ENCODE measurements at regions not wholly inside any gene's neighbourhood (a gene's known extent, or its start where the extent isn't known, plus 50 kb on each side); places are given as distances from the start of the nearest gene placed in this dataset.

DNA sequence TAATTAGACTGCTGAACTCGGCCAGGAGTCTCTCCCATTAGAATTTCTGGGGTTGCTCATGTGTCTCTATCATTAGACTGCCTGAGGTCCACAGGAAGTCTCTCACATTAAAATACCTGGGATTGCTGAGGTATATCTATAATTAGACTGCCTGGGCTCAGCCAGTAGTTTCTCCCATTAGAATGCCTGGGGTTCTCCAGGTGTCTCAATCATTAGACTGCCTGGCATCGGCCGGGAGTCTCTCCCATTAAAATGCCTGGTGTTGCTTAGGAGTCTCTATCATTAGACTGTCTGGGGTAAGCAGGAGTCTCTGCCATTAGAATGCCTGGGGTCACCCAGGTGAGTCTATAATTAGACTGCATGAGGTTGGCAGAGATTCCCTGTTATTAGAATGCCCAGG lies 2233.4 kb downstream of the TP53TG3F start:
- Histone ChIP-seq H3K4me1 (ENCODE audit: control insufficient read depth, insufficient read depth, low read length) (no peaks in the 10 kb centered on the region), H3K36me3 (ENCODE audit: control insufficient read depth, insufficient read depth, low read length) (no peaks in the 10 kb centered on the region), H3K27ac (ENCODE audit: low read depth, low read length) (no peak overlapping the region), H3K27me3 (ENCODE audit: control insufficient read depth, insufficient read depth, low read length) (no peaks in the 10 kb centered on the region), H3K9ac (ENCODE audit: low read length) (no peak overlapping the region), H3K4me3 (ENCODE audit: low read length) (no peak overlapping the region)

DNA sequence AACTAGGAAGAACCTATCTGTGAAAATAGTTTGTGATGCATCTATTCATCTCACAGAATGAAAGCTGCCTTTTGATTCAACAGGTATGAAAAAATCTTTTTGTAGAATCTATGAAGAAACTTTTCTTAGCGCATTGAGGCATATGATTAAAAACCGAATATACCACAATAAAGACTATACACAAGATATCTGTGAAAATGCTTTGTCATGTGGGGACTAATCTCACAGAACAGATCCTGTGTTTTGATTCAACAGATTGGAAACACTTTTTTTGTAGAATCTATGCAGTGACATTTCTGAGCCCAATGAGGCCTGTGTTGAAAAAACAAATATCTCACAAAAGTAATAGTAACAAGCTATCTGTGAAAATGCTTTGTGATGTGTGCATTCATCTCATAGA lies 2247.5 kb downstream of the TP53TG3F start:
- Histone ChIP-seq H3K36me3 (ENCODE audit: control insufficient read depth, insufficient read depth, low read length) (no peaks in the 10 kb centered on the region), H3K4me3 (ENCODE audit: low read length) (no peak overlapping the region), H3K9ac (ENCODE audit: low read length) (no peak overlapping the region), H3K4me1 (ENCODE audit: control insufficient read depth, insufficient read depth, low read length) (no peaks in the 10 kb centered on the region), H3K27ac (ENCODE audit: low read depth, low read length) (no peak overlapping the region), H3K27me3 (ENCODE audit: control insufficient read depth, insufficient read depth, low read length) (no peaks in the 10 kb centered on the region)

DNA sequence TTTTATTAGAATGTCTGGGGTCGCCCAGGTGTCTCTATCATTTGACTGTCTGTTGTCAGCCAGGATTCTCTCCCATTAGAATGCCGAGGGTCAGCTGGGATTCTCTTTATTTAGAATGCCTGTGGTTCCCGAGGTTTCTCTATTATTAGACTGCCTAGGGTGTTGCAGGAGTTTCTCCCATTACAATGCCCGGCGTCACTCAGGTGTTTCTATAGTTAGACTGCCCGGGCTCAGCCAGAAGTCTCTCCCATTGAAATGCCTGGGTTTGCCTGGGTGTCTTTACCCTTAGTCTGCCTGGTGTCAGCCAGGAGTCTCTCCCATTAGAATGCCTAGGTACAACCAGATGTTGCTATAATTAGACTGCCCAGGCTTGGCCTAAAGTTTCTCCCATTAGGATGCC lies 2252.0 kb downstream of the TP53TG3F start:
- Histone ChIP-seq H3K36me3 (ENCODE audit: control insufficient read depth, insufficient read depth, low read length) (no peaks in the 10 kb centered on the region), H3K4me3 (ENCODE audit: low read length) (no peak overlapping the region), H3K27ac (ENCODE audit: low read depth, low read length) (no peak overlapping the region), H3K9ac (ENCODE audit: low read length) (no peak overlapping the region), H3K4me1 (ENCODE audit: control insufficient read depth, insufficient read depth, low read length) (no peaks in the 10 kb centered on the region), H3K27me3 (ENCODE audit: control insufficient read depth, insufficient read depth, low read length) (no peaks in the 10 kb centered on the region)

DNA sequence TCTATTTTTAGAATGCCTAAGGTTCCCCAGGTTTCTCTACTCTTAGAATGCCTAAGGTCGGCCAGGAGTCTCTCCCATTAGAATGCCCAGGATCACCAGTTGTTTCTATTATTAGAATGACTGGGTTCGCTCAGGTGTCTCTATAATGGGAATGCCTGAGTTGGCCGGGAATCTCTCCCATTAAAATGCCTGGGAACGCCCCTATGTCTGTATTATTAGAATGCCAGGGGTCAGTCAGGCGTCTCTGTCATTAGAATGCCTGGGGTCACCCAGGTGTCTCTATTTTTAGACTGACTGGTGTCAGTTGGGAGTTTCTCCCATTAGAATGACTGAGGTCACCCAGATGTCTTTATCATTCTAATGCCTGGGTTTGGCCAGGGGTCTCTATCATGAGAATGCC lies 2252.5 kb downstream of the TP53TG3F start:
- no peak overlapping the region for H3K4me3 ChIP-seq (ENCODE audit: low read length)
- no peak overlapping the region for H3K9ac ChIP-seq (ENCODE audit: low read length)
- H3K4me1 ChIP-seq (ENCODE audit: control insufficient read depth, insufficient read depth, low read length) = no peaks in the 10 kb centered on the region
- H3K27me3 ChIP-seq (ENCODE audit: control insufficient read depth, insufficient read depth, low read length) = no peaks in the 10 kb centered on the region
- H3K27ac ChIP-seq (ENCODE audit: low read depth, low read length) = no peak overlapping the region
- no peaks in the 10 kb centered on the region for H3K36me3 ChIP-seq (ENCODE audit: control insufficient read depth, insufficient read depth, low read length)

DNA sequence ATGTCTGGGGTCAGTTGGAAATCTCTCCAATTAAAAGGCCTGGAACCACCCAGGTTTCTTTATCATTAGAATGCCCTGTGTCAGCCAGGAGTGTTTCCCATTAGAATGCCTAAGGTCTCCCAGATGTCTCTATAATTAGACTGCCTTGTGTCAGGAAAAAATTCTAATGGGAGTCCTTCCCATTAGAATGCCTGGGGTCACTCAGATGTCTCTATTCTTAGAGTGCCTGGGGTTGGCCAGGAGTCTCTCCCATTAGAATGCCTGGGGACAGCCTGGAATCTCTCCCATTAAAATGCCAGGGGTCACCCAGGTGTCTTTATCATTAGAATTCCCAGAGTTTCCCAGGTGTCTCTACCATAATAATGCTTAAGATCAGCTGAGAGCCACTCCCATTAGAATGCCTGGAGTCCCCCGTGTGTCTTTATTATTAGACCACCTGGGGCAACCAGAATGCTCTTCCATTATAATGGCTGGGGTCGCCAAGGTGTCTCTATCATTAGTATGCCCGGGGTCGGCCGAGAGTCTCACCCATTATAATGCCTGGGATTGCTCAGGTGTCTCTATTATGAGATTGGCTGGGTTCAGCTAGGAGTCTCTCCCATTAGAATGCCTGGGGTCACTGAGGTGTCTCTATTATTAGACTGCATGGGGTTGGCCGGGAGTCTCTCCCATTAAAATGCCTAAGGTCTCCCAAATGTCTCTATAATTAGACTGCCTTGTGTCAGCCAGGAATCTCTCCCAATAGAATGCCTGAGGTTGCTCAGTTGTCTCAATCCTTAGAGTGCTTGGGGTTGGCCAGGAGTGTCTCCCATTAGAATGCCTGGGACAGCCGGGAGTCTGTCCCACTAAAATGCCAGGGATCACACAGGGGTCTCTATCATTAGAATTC lies 2254.6 kb downstream of the TP53TG3F start:
- no peaks in the 10 kb centered on the region for H3K27me3 ChIP-seq (ENCODE audit: control insufficient read depth, insufficient read depth, low read length)
- no peak overlapping the region for H3K9ac ChIP-seq (ENCODE audit: low read length)
- no peak overlapping the region for H3K27ac ChIP-seq (ENCODE audit: low read depth, low read length)
- H3K36me3 ChIP-seq (ENCODE audit: control insufficient read depth, insufficient read depth, low read length) = no peaks in the 10 kb centered on the region
- H3K4me1 ChIP-seq (ENCODE audit: control insufficient read depth, insufficient read depth, low read length) = no peaks in the 10 kb centered on the region
- no peak overlapping the region for H3K4me3 ChIP-seq (ENCODE audit: low read length)

DNA sequence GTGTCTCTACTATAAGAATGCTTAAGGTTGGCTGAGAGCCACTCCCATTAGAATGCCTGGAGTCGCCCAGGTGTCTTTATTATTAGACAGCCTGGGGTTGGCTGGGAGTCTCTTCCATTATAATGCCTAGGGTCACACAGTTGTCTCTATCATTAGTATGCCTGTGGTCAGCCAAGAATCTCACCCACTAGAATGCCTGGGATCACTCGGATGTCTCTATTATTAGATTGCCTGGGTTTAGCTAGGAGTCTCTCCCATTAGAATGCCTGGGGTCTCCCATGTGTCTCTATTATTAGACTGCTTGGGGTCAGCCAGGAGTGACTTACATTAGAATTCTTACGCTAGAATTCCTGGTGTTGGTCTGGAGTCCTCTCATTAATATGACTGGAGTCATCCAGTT lies 2255.3 kb downstream of the TP53TG3F start:
- Histone ChIP-seq H3K27ac (ENCODE audit: low read depth, low read length) (no peak overlapping the region), H3K4me3 (ENCODE audit: low read length) (no peak overlapping the region), H3K36me3 (ENCODE audit: control insufficient read depth, insufficient read depth, low read length) (no peaks in the 10 kb centered on the region)

DNA sequence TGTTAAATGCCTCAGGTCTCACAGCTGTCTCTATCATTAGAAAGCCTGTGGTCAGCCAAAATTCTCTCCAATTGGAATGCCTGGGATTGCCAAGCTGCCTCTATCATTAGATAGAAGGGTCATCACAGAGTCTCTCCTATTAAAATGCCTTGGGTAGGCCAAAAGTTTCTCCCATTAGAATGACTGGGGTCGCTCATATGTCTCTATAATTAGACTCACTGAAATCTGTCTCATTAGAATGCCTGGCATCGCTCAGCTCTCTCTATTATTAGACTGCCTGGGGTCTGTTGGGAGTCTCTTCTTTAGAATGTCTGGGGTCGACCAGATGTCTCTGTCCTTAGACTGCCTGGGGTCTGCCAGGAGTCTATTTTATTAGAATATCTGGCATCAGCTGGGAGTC lies 2265.1 kb downstream of the TP53TG3F start:
- Histone ChIP-seq H3K9ac (ENCODE audit: low read length) (no peak overlapping the region), H3K36me3 (ENCODE audit: control insufficient read depth, insufficient read depth, low read length) (no peaks in the 10 kb centered on the region), H3K27ac (ENCODE audit: low read depth, low read length) (no peak overlapping the region), H3K27me3 (ENCODE audit: control insufficient read depth, insufficient read depth, low read length) (no peaks in the 10 kb centered on the region), H3K4me1 (ENCODE audit: control insufficient read depth, insufficient read depth, low read length) (no peaks in the 10 kb centered on the region), H3K4me3 (ENCODE audit: low read length) (no peak overlapping the region)

More for the DNA sequence above, 2255.3 kb downstream of the TP53TG3F start:
- Histone ChIP-seq H3K4me1 (ENCODE audit: control insufficient read depth, insufficient read depth, low read length) (no peaks in the 10 kb centered on the region), H3K27me3 (ENCODE audit: control insufficient read depth, insufficient read depth, low read length) (no peaks in the 10 kb centered on the region), H3K9ac (ENCODE audit: low read length) (no peak overlapping the region)

DNA sequence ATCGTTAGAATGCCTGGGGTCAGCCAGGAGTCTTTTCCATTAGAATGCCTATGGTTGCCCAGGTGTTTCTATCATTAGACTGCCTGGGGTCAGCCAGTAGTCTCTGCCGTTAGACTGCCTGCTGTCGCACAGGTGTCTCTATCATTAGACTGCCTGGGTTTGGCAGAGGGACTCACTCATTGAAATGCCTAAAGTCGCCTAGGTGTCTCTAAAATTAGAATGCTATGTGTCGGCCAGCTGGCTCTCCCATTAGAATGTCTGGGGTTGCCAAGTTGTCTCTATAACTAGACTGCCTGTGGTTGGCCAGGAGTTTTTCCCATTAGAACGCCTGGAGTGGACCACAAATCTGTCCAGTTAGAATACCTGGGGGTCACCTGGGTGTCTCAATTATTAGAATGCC lies 2266.5 kb downstream of the TP53TG3F start:
- Histone ChIP-seq H3K4me1 (ENCODE audit: control insufficient read depth, insufficient read depth, low read length) (no peaks in the 10 kb centered on the region), H3K27me3 (ENCODE audit: control insufficient read depth, insufficient read depth, low read length) (no peaks in the 10 kb centered on the region), H3K4me3 (ENCODE audit: low read length) (no peak overlapping the region), H3K36me3 (ENCODE audit: control insufficient read depth, insufficient read depth, low read length) (no peaks in the 10 kb centered on the region), H3K27ac (ENCODE audit: low read depth, low read length) (no peak overlapping the region), H3K9ac (ENCODE audit: low read length) (no peak overlapping the region)

DNA sequence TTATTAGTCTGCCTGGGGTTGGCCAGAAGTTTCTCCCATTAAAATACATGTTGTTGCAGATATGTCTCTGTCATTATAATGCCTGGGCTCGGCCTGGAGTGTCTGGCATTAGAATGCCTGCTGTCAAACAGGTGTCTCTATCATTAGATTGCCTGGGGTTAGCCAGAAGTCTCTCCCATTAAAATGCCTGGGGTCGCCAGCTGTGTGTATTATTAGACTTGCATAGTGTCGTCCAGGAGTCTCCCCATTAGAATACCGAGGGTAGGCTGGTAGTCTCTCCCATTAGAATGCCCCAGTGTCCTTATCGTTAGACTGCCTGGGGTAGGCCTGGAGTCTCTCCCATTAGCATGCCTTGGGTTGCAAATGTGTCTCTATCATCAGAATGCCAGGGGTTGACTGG lies 2270.8 kb downstream of the TP53TG3F start:
- H3K36me3 ChIP-seq (ENCODE audit: control insufficient read depth, insufficient read depth, low read length) = no peaks in the 10 kb centered on the region
- H3K27me3 ChIP-seq (ENCODE audit: control insufficient read depth, insufficient read depth, low read length) = no peaks in the 10 kb centered on the region
- no peak overlapping the region for H3K4me3 ChIP-seq (ENCODE audit: low read length)
- H3K27ac ChIP-seq (ENCODE audit: low read depth, low read length) = no peak overlapping the region
- no peaks in the 10 kb centered on the region for H3K4me1 ChIP-seq (ENCODE audit: control insufficient read depth, insufficient read depth, low read length)
- H3K9ac ChIP-seq (ENCODE audit: low read length) = no peak overlapping the region

DNA sequence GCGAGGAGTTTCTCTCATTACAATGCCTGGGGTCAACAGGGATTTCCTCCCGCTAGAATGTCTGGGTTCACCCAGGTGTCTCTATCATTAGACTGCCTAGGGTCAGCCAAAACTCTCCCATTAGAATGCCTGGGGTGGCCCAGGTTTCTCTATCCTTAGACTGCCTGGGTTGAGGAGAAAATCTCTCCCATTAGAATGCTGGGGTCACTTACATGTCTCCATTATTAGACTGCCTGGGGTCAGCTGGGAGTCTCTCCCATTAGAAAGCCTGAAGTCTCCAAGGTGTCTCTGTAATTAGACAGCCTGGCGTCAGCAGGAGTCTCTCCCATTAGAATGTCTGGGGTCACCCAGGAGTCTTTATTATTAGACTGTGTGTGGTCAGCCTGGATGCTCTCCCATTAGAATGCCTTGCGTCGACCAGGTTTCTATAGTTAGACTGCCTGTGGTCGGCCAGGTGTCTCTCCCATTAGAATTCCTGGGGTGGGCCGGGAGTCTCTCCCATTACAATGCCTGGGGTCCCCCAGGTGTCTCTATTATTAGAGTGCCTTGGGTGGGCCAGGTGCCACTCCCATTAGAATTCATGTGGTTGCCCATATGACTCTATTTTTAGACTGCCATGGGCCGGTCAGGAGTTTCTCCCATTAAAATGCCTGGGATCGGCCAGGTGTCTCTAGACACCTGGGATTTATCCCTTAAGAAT lies 2272.1 kb downstream of the TP53TG3F start:
- Histone ChIP-seq H3K4me3 (ENCODE audit: low read length) (no peak overlapping the region), H3K36me3 (ENCODE audit: control insufficient read depth, insufficient read depth, low read length) (no peaks in the 10 kb centered on the region), H3K9ac (ENCODE audit: low read length) (no peak overlapping the region), H3K27me3 (ENCODE audit: control insufficient read depth, insufficient read depth, low read length) (no peaks in the 10 kb centered on the region), H3K4me1 (ENCODE audit: control insufficient read depth, insufficient read depth, low read length) (no peaks in the 10 kb centered on the region), H3K27ac (ENCODE audit: low read depth, low read length) (no peak overlapping the region)

DNA sequence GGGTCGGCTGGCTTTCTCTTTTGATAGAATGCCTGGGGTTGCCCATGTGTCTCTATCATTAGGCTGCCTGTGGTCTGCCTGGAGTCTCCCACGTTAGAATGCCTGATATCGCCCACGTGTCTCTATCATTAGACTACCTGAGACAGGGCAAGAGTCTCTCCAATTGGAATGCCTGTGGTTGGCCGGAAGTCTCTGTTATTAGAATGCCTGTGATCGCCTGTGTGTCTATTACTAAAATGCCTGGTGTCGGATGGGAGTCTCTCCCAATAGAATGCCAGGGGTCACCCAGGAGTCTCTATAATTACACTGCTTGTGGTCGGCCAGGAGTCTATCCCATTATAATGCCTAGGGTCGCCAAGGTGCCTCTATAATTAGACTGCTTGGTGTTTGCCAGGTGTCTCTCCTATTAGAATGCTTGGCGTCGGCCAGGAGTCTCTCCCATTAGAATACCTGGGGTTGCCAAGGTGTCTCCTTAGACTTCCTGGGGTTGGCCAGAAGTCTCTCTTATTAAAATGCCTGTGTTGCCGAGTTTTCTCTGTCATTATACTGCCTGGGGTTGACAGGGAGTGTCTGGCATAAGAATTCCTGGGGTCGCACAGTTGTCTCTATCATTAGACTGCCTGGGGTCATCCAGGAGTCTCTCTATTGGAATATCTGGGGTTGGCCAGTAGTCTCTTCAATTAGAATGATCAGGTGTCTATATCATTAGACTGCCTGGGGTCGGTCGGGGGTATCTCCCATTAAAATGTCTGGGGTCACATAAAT lies 2272.8 kb downstream of the TP53TG3F start:
- no peak overlapping the region for H3K4me3 ChIP-seq (ENCODE audit: low read length)
- no peaks in the 10 kb centered on the region for H3K4me1 ChIP-seq (ENCODE audit: control insufficient read depth, insufficient read depth, low read length)
- H3K36me3 ChIP-seq (ENCODE audit: control insufficient read depth, insufficient read depth, low read length) = no peaks in the 10 kb centered on the region
- H3K27ac ChIP-seq (ENCODE audit: low read depth, low read length) = no peak overlapping the region
- no peak overlapping the region for H3K9ac ChIP-seq (ENCODE audit: low read length)
- H3K27me3 ChIP-seq (ENCODE audit: control insufficient read depth, insufficient read depth, low read length) = no peaks in the 10 kb centered on the region

DNA sequence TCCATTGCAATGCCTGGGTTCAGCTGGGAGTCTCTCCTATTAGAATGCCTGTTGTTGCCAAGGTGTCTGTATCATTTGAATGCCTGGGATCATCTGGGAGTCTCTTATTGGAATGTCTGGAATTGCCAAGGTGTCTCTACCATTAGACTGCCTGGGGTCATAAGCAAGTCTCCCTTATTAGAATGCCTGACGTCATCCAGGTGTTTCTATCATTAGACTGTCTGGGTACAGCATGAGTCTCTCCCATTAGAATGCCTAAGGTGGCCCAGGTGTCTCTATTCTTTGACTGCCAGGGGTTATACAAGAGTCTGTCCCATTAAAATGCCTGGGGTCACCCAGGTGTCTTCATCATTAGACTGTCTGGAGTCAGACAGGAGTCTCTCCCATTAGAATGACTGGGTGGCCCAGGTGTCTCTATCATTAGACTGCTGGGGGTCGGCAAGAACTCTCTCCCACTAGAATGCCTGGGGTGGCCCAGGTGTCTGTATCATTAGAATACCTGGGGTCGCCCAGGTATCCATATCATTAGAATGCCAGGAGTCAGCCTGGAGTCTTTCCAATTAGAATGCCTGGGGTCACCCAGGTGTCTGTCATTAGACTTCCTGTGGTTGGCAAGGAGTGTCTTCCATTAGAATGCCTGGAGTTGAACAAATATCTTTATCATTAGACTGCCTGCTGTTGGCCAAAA lies 2274.0 kb downstream of the TP53TG3F start:
- no peaks in the 10 kb centered on the region for H3K27me3 ChIP-seq (ENCODE audit: control insufficient read depth, insufficient read depth, low read length)
- no peak overlapping the region for H3K9ac ChIP-seq (ENCODE audit: low read length)
- H3K36me3 ChIP-seq (ENCODE audit: control insufficient read depth, insufficient read depth, low read length) = no peaks in the 10 kb centered on the region
- H3K27ac ChIP-seq (ENCODE audit: low read depth, low read length) = no peak overlapping the region
- no peak overlapping the region for H3K4me3 ChIP-seq (ENCODE audit: low read length)
- no peaks in the 10 kb centered on the region for H3K4me1 ChIP-seq (ENCODE audit: control insufficient read depth, insufficient read depth, low read length)

Measured in rectal smooth muscle tissue (tissue), 1 donor.